Sigmoid colon (tissue), 6 donors: ENCODE measurements at regions not wholly inside any gene's neighbourhood (a gene's known extent, or its start where the extent isn't known, plus 50 kb on each side); places are given as distances from the start of the nearest gene placed in this dataset.

ENCODE experiments used
- DNase-seq: peaks from one replicate; pipeline ENCODE4 v3.0.0-alpha.2; 2019
- H3K27ac ChIP-seq, 4 donors: fragments of 200-600 bp; sonication (generic); one replicate each; pipeline ENCODE4 v1.5.1; 2016 to 2019; ENCODE audit warnings: mild to moderate bottlenecking in 1 of 4
- H3K27me3 ChIP-seq, 3 donors: fragments of 200-600 bp; sonication (generic); one replicate each; pipeline ENCODE4 v1.5.1; 2019; ENCODE audit warnings: mild to moderate bottlenecking in 1 of 3
- H3K36me3 ChIP-seq, 4 donors: fragments of 200-600 bp; sonication (generic); one replicate each; pipeline ENCODE4 v1.5.1; 2016 to 2019
- H3K4me1 ChIP-seq, 4 donors: fragments of 200-600 bp; sonication (generic); one replicate each; pipeline ENCODE4 v1.5.1; 2017 to 2019
- H3K4me3 ChIP-seq, 4 donors: fragments of 200-600 bp; sonication (generic); one replicate each; pipeline ENCODE4 v1.5.1; 2017 to 2019; ENCODE audit warnings: mild to moderate bottlenecking in 2 of 4, moderate library complexity in 1 of 4
- H3K9me3 ChIP-seq, 4 donors: fragments of 200-600 bp in 3 of 4; sonication (generic) in 3 of 4; one replicate each; pipeline versions ENCODE4 v1.5.1 to v1.6.1; 2013 to 2019
- EP300 ChIP-seq, 4 donors: sonication (generic); formaldehyde crosslinking; IDR thresholded peaks; one replicate each; pipeline ENCODE4 v1.6.1; 2017; ENCODE audit warnings: antibody characterized with exemption in 4 of 4
- POLR2A ChIP-seq, 2 donors: fragments of 450-650 bp; IDR thresholded peaks; one replicate each; pipeline ENCODE4 v1.6.1; 2016; ENCODE audit warnings: antibody characterized with exemption in 2 of 2, mild to moderate bottlenecking in 2 of 2, moderate library complexity in 2 of 2
- POLR2AphosphoS5 ChIP-seq, 4 donors: sonication (generic); formaldehyde crosslinking; IDR thresholded peaks; one replicate each; pipeline ENCODE4 v1.6.1; 2017; ENCODE audit warnings: antibody characterized with exemption in 4 of 4
- WGBS, 2 donors: extraction: QIAGEN DNeasy Blood & Tissue Kit; methylation state at CpG; one replicate each; pipeline ENCODE4 v1.1.7; 2013; 5-methylcytosine and 5-hydroxymethylcytosine counted together
- intact Hi-C: fragments of 100-400 bp; cut with DNase I; formaldehyde crosslinking; loops from one replicate; pipeline ENCODE4 v1.15.1; 2023
- TF ChIP-seq, protein P1 (sequence below), 4 experiments: fragments of 450-650 bp in 3 of 4; fragments of 200-600 bp in 1 of 4; IDR thresholded peaks; one replicate each; pipeline ENCODE4 v1.5.1; 2016 to 2019; ENCODE audit warnings: antibody characterized with exemption in 4 of 4, mild to moderate bottlenecking in 3 of 4, moderate library complexity in 2 of 4
- donor health status: healthy with polysubstance abuse.
- donor health status: healthy.

DNA sequence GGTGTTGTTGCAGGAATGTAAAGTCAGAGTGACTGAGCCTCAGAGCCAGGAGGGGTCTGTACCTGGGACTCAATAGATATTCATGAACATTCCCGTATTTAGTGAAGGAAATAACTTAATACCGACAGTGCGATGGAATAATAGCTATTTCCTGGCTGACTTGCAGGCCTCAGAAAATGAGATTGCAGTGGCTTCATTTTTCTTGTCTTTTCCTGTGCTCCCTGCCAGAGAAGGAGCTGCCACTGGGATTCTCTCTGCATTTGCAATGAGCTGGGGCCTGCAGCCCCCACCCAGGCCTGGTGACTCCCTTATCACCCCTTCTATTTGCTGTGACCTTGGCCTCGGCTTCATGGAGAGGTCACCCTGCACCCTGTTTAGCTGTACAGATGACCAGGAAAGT, 173.4 kb downstream of the MIAT start:
- DNase-seq, result no peak
- TF ChIP-seq POLR2AphosphoS5 (IDR thresholded peaks at IDR 0.05), result no peak
- TF ChIP-seq, protein P1, sequence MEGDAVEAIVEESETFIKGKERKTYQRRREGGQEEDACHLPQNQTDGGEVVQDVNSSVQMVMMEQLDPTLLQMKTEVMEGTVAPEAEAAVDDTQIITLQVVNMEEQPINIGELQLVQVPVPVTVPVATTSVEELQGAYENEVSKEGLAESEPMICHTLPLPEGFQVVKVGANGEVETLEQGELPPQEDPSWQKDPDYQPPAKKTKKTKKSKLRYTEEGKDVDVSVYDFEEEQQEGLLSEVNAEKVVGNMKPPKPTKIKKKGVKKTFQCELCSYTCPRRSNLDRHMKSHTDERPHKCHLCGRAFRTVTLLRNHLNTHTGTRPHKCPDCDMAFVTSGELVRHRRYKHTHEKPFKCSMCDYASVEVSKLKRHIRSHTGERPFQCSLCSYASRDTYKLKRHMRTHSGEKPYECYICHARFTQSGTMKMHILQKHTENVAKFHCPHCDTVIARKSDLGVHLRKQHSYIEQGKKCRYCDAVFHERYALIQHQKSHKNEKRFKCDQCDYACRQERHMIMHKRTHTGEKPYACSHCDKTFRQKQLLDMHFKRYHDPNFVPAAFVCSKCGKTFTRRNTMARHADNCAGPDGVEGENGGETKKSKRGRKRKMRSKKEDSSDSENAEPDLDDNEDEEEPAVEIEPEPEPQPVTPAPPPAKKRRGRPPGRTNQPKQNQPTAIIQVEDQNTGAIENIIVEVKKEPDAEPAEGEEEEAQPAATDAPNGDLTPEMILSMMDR (IDR thresholded peaks at IDR 0.05), result no peak
- no peak for TF ChIP-seq POLR2A (IDR thresholded peaks at IDR 0.05)
- no peak for TF ChIP-seq EP300 (IDR thresholded peaks at IDR 0.05)
- no peaks in the 10 kb centered on the region for H3K4me1 ChIP-seq
- H3K27ac ChIP-seq, result no peak overlapping the region
- H3K27me3 ChIP-seq, result no peaks in the 10 kb centered on the region
- H3K4me3 ChIP-seq, result no peak overlapping the region
- intact Hi-C loops, result no loop called here
- no peaks in the 10 kb centered on the region for H3K36me3 ChIP-seq
- no peaks in the 10 kb centered on the region for H3K9me3 ChIP-seq
- 86 to 88% methylated on average over 4 of the region's 4 CpGs for WGBS, 2 donors

DNA sequence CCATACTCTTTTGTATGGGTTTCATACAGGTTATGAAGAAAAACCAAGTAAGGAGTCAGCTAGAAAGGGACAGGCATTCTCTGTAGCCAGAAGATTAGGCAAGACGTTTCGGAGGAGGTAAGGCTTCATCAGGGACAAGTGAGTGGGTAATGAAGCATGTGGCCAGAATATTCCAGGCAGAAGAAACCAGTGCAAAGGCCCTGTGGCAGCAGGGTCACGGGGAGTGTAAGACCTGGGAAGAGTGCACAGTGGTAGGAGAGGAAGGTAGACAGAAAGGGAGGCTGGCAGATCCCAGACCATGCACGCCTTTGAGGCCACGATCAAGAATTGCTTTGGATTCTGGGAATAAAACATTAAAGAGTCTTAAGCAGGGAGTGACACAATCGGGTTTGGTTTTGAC, 177.6 kb downstream of the MIAT start:
- intact Hi-C loops, result no loop called here
- no peaks in the 10 kb centered on the region for H3K4me1 ChIP-seq
- H3K36me3 ChIP-seq, result no peaks in the 10 kb centered on the region
- H3K27me3 ChIP-seq, result no peaks in the 10 kb centered on the region
- TF ChIP-seq, protein P1 (IDR thresholded peaks at IDR 0.05), result no peak
- TF ChIP-seq EP300 (IDR thresholded peaks at IDR 0.05), result no peak
- TF ChIP-seq POLR2A (IDR thresholded peaks at IDR 0.05), result no peak
- TF ChIP-seq POLR2AphosphoS5 (IDR thresholded peaks at IDR 0.05), result no peak
- H3K9me3 ChIP-seq, result no peaks in the 10 kb centered on the region
- 87 to 89% methylated on average over 6 of the region's 6 CpGs for WGBS, 2 donors
- H3K27ac ChIP-seq, result no peak overlapping the region
- H3K4me3 ChIP-seq, result no peak overlapping the region
- DNase-seq, result no peak

DNA sequence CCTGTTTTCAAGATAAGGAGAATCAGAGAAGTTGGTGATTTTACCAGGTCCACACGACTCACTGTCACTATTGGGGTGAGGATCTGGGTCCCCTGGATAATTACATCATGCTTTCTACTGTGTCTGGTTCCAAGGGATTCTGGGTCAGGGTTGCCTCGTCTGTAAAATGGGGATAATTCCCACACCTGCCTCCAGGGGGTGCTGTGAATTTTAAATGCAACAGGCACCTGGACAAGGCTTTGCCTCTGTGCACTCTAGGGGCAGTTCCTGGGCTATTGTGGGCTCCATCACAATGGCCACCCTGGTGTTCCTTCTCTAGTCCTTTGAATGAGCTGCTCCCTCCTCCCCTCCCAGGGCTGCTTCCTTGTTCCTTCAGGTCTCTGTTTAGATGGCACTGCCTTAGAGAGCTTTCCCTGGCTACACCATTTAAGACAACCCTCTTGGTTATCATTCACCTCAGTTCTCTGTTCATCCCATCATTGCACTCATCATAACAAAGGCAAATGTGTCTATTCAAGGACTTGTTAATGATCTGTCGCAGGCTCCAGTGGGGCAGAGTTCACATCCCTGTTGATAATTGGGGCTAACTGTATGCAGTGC, 178.6 kb downstream of the MIAT start:
- Histone ChIP-seq H3K4me1 (no peaks in the 10 kb centered on the region), H3K36me3 (no peaks in the 10 kb centered on the region), H3K27me3 (no peaks in the 10 kb centered on the region), H3K27ac (no peak overlapping the region), H3K4me3 (no peak overlapping the region), H3K9me3 (no peaks in the 10 kb centered on the region)
- WGBS, 2 donors, result 30 to 34% methylated on average over 3 of the region's 3 CpGs
- intact Hi-C loops, result no loop called here
- TF ChIP-seq, protein P1 (IDR thresholded peaks at IDR 0.05), result peak in 3 of 4 experiments; percentile 27 to 58 (median 37)
- no peak for TF ChIP-seq EP300 (IDR thresholded peaks at IDR 0.05)
- DNase-seq, result no peak

DNA sequence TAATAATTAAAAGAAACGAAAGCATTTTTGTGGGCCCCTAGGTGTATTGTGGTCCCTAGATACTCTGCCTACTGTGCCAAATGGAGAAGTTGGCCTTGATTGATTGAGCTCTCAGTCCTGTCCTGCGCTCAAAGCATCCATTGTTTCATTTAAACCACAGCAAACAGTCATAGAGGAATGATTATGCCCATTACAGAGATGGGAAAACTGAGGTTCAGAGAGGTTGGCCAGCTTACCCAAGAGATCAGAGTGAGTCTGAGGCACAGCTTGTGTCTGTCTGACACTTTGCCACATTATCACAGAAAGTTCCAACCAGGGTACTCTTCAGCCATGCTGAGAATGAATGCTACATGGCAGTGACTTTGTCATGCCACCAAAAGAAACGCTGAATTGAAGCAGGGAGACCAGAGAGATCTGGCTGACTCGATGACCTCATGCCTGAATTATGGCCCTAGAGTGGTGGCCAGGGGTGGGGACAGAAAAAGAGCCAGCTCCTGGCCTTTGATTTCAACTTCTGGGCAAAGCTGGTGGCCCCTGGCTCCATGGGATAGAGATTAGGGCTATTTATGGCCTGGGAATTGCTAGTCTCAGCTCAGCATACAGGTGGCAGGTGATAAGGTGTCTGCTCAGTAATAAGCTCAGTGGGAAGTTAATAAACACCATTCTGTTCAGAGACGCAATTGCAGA, 180.5 kb downstream of the MIAT start:
- Histone ChIP-seq H3K9me3 (no peaks in the 10 kb centered on the region), H3K4me1 (no peaks in the 10 kb centered on the region), H3K4me3 (no peak overlapping the region), H3K27me3 (no peaks in the 10 kb centered on the region), H3K27ac (no peak overlapping the region), H3K36me3 (no peaks in the 10 kb centered on the region)
- 41 to 53% methylated on average over 5 of the region's 5 CpGs for WGBS, 2 donors
- no peak for TF ChIP-seq POLR2AphosphoS5 (IDR thresholded peaks at IDR 0.05)
- TF ChIP-seq POLR2A (IDR thresholded peaks at IDR 0.05), result no peak
- TF ChIP-seq, protein P1 (IDR thresholded peaks at IDR 0.05), result no peak
- TF ChIP-seq EP300 (IDR thresholded peaks at IDR 0.05), result no peak
- intact Hi-C loops, result no loop called here
- DNase-seq, result no peak

DNA sequence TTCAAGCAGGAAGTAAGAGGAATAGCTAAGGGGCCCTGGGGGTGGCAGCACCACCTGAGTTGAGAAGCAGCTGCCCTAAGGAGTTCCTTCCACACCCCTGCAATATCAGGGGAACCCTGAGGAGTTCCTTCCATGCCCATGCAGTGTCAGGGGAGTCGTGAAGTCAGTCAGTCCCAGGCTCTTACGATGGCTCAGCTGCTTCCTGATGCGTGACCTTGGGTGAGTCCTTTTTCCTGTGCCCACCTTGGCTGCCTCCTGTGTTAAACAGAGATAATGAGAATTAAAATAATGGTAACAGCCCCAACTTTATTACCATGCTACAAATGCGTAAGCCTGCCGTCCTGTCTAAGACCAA, 181.1 kb downstream of the MIAT start:
- no peak overlapping the region for H3K4me3 ChIP-seq
- 49 to 71% methylated on average over 5 of the region's 5 CpGs for WGBS, 2 donors

More for the DNA sequence above, 181.1 kb downstream of the MIAT start:
- no peak for DNase-seq
- Histone ChIP-seq H3K27ac (no peak overlapping the region), H3K4me1 (no peaks in the 10 kb centered on the region), H3K9me3 (no peaks in the 10 kb centered on the region), H3K36me3 (no peaks in the 10 kb centered on the region), H3K27me3 (no peaks in the 10 kb centered on the region)
- TF ChIP-seq, protein P1 (IDR thresholded peaks at IDR 0.05), result no peak
- TF ChIP-seq POLR2A (IDR thresholded peaks at IDR 0.05) (no peak), POLR2AphosphoS5 (IDR thresholded peaks at IDR 0.05) (no peak), EP300 (IDR thresholded peaks at IDR 0.05) (no peak)
- intact Hi-C loops, result no loop called here
